Motor neuron (in vitro differentiated cells): ENCODE measurements at regions not wholly inside any gene's neighbourhood (a gene's known extent, or its start where the extent isn't known, plus 50 kb on each side); places are given as distances from the start of the nearest gene placed in this dataset.

ENCODE experiments used
- ATAC-seq, 8 experiments: fragments of 200-7000 bp; cut with Tn5 transposase; replicated peaks in 6 of 8; 2 replicates each; pipeline ENCODE4 v1.8.0; 2021; ENCODE audit warnings: mild to moderate bottlenecking in 8 of 8, moderate library complexity in 8 of 8
- H3K27ac ChIP-seq, 2 donors: fragments of 250-450 bp; sonication (Bioruptor Pico); 2 replicates each; pipeline ENCODE4 v1.9.0; 2021; ENCODE audit warnings: antibody characterized with exemption in 2 of 2, mild to moderate bottlenecking in 2 of 2, moderate library complexity in 1 of 2
- H3K4me1 ChIP-seq, 2 donors: fragments of 250-450 bp; sonication (Bioruptor Pico); replicated peaks in 1 of 2; 2 replicates each; pipeline ENCODE4 v1.6.1; 2021; ENCODE audit warnings: antibody characterized with exemption in 2 of 2, mild to moderate bottlenecking in 2 of 2, moderate library complexity in 1 of 2
- H3K4me3 ChIP-seq, 5 donors: fragments of 250-450 bp; sonication (Bioruptor Pico); 2 replicates each; pipeline ENCODE4 v1.9.0; 2021; ENCODE audit warnings: antibody characterized with exemption in 5 of 5, mild to moderate bottlenecking in 5 of 5, moderate library complexity in 4 of 5
- WGBS, 10 experiments: fragments of 450-650 bp; shearing (Covaris generic); methylation state at CpG; one replicate each; pipeline ENCODE4 v1.0.0; 2022; 5-methylcytosine and 5-hydroxymethylcytosine counted together
- in situ Hi-C, 9 experiments: fragments of 400-800 bp; cut with MboI; loops; one replicate each; pipeline ENCODE4 v1.15.0; 2021; ENCODE audit warnings: low sequenced_read_pairs in 9 of 9, low pct_unique_long_range_greater_than_20kb in 2 of 9; ENCODE audit not compliant: unreplicated experiment in 9 of 9

- 83% methylated on average over 1 of the region's 1 CpG; no CpG with 5 or more reads in 9 of the 10 experiments for WGBS, 10 experiments
- no peaks in the 10 kb centered on the region for H3K4me1 ChIP-seq
- no peak overlapping the region for H3K4me3 ChIP-seq
- no peak for ATAC-seq
- in situ Hi-C loops = loop anchor here in 1 of 9 experiments (25.0 kb wide), 1 partner anchor 1476 kb away; no protein-coding TSS in a partner anchor
- H3K27ac ChIP-seq = no peak overlapping the region
Measured at GRCh38 chr13:99636306-99636705, 135.0 kb downstream of the TM9SF2 start.

- WGBS, 10 experiments = 46 to 100% (median 77%) methylated on average over 1 to 5 of the region's 7 CpGs; no CpG with 5 or more reads in 2 of the 10 experiments
- no peak for ATAC-seq
- Histone ChIP-seq H3K4me3 (no peak overlapping the region), H3K4me1 (no peaks in the 10 kb centered on the region), H3K27ac (no peak overlapping the region)
- in situ Hi-C loops = loop anchor here in 1 of 9 experiments (25.0 kb wide), 1 partner anchor 1478 kb away; no protein-coding TSS in a partner anchor
Measured at GRCh38 chr13:99634672-99635071, 133.4 kb downstream of the TM9SF2 start.

GRCh38 chr13:99630269-99630898 is 129.1 kb downstream of the TM9SF2 start:
- Histone ChIP-seq H3K4me3 (no peak overlapping the region), H3K27ac (no peak overlapping the region), H3K4me1 (no peaks in the 10 kb centered on the region)
- in situ Hi-C loops = loop anchor here in 1 of 9 experiments (25.0 kb wide), 1 partner anchor 1482 kb away; no protein-coding TSS in a partner anchor
- 48 to 78% (median 68%) methylated on average over 2 to 3 of the region's 3 CpGs; no CpG with 5 or more reads in 1 of the 10 experiments for WGBS, 10 experiments
- no peak for ATAC-seq

- 61 to 100% (median 88%) methylated on average over 1 to 5 of the region's 5 CpGs; no CpG with 5 or more reads in 4 of the 10 experiments for WGBS, 10 experiments
- no peak overlapping the region for H3K27ac ChIP-seq
- ATAC-seq = no peak
- no peaks in the 10 kb centered on the region for H3K4me1 ChIP-seq
- H3K4me3 ChIP-seq = no peak overlapping the region
- in situ Hi-C loops = loop anchor here in 1 of 9 experiments (25.0 kb wide), 1 partner anchor 1483 kb away; no protein-coding TSS in a partner anchor
Measured at GRCh38 chr13:99629641-99630040, 128.4 kb downstream of the TM9SF2 start.

- ATAC-seq = no peak
- Histone ChIP-seq H3K4me1 (no peaks in the 10 kb centered on the region), H3K4me3 (no peak overlapping the region), H3K27ac (no peak overlapping the region)
- in situ Hi-C loops = loop anchor here in 1 of 9 experiments (25.0 kb wide), 1 partner anchor 1484 kb away; no protein-coding TSS in a partner anchor
Measured at GRCh38 chr13:99628442-99628841, 127.2 kb downstream of the TM9SF2 start.

- peak in 2 of 8 experiments; percentile 81 to 83 for ATAC-seq
- WGBS, 10 experiments = 17 to 100% (median 80%) methylated on average over 2 to 8 of the region's 8 CpGs; no CpG with 5 or more reads in 1 of the 10 experiments
- no peaks in the 10 kb centered on the region for H3K4me1 ChIP-seq
- H3K27ac ChIP-seq = no peak overlapping the region
- H3K4me3 ChIP-seq = no peak overlapping the region
- in situ Hi-C loops = loop anchor here in 1 of 9 experiments (25.0 kb wide), 1 partner anchor 1486 kb away; no protein-coding TSS in a partner anchor
Measured at GRCh38 chr13:99626461-99627082, 125.3 kb downstream of the TM9SF2 start.

GRCh38 chr13:99624936-99625540 is 123.8 kb downstream of the TM9SF2 start:
- no peak for ATAC-seq
- in situ Hi-C loops = loop anchor here in 1 of 9 experiments (25.0 kb wide), 1 partner anchor 1487 kb away; no protein-coding TSS in a partner anchor
- 40 to 86% (median 67%) methylated on average over 1 to 12 of the region's 12 CpGs; no CpG with 5 or more reads in 2 of the 10 experiments for WGBS, 10 experiments
- Histone ChIP-seq H3K4me1 (no peaks in the 10 kb centered on the region), H3K27ac (no peak overlapping the region), H3K4me3 (no peak overlapping the region)

GRCh38 chr13:99620806-99621205 is 119.5 kb downstream of the TM9SF2 start:
- H3K4me1 ChIP-seq = no peaks in the 10 kb centered on the region
- in situ Hi-C loops = no loop called here
- WGBS, 10 experiments = 29 to 100% (median 100%) methylated on average over 1 to 3 of the region's 3 CpGs
- no peak for ATAC-seq
- H3K4me3 ChIP-seq = no peak overlapping the region
- H3K27ac ChIP-seq = no peak overlapping the region

- in situ Hi-C loops = no loop called here
- Histone ChIP-seq H3K27ac (no peak overlapping the region), H3K4me1 (peaks cover 0 to under 1% of the 10 kb centered on the region in 2 donors), H3K4me3 (no peak overlapping the region)
- WGBS, 10 experiments = 80 to 100% (median 100%) methylated on average over 1 to 2 of the region's 2 CpGs; no CpG with 5 or more reads in 3 of the 10 experiments
- no peak for ATAC-seq
Measured at GRCh38 chr13:99619207-99619606, 117.9 kb downstream of the TM9SF2 start.

- 16 to 83% (median 33%) methylated on average over 1 to 11 of the region's 11 CpGs for WGBS, 10 experiments
- no peak overlapping the region for H3K27ac ChIP-seq
- ATAC-seq = peak; percentile 42 to 88 (median 72)
- in situ Hi-C loops = no loop called here
- H3K4me1 ChIP-seq = peaks cover 10 to 12% of the 10 kb centered on the region in 2 donors
- H3K4me3 ChIP-seq = no peak overlapping the region
Measured at GRCh38 chr13:99617474-99618255, 116.4 kb downstream of the TM9SF2 start.

GRCh38 chr13:99614465-99614885 is 113.2 kb downstream of the TM9SF2 start:
- in situ Hi-C loops = no loop called here
- WGBS, 10 experiments = 60 to 100% (median 90%) methylated on average over 1 to 2 of the region's 9 CpGs; no CpG with 5 or more reads in 6 of the 10 experiments
- peaks cover 10 to 12% of the 10 kb centered on the region in 2 donors for H3K4me1 ChIP-seq
- no peak overlapping the region for H3K27ac ChIP-seq
- no peak overlapping the region for H3K4me3 ChIP-seq
- ATAC-seq = peak in 2 of 8 experiments; percentile 8 to 67
